ENCODE measurements at regions not wholly inside any gene's neighbourhood (a gene's known extent, or its start where the extent isn't known, plus 50 kb on each side); places are given as distances from the start of the nearest gene placed in this dataset.

DNA sequence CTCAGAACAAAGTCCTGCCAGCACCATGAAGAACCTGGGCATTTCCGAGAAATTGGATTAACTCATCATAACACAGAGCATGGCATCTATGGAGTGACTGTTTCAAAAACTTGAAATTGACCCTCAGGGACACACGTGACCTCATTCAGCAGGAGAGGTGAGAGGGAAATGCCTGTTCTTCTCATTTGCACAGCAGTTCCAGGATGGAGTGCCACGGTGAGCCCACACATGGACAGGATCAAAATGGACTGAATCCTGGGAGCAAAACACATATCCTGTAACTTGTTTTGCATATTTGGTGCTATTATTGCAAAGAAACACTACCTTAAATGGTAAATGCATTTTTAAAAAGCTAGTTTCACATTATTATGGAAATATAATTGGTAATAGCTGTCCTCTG is 256.1 kb upstream of the IRX2 start:
- TF ChIP-seq, protein P1, sequence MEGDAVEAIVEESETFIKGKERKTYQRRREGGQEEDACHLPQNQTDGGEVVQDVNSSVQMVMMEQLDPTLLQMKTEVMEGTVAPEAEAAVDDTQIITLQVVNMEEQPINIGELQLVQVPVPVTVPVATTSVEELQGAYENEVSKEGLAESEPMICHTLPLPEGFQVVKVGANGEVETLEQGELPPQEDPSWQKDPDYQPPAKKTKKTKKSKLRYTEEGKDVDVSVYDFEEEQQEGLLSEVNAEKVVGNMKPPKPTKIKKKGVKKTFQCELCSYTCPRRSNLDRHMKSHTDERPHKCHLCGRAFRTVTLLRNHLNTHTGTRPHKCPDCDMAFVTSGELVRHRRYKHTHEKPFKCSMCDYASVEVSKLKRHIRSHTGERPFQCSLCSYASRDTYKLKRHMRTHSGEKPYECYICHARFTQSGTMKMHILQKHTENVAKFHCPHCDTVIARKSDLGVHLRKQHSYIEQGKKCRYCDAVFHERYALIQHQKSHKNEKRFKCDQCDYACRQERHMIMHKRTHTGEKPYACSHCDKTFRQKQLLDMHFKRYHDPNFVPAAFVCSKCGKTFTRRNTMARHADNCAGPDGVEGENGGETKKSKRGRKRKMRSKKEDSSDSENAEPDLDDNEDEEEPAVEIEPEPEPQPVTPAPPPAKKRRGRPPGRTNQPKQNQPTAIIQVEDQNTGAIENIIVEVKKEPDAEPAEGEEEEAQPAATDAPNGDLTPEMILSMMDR (conservative IDR thresholded peaks at IDR 0.05; ENCODE audit: low read depth): no peak
- ChIA-PET CTCF (no interaction called here), POLR2A (ENCODE audit: low non-redundant PET) (no interaction called here)
- no peak for DNase-seq (ENCODE audit: low spot score)
- no peak overlapping the region for H3K27ac ChIP-seq

DNA sequence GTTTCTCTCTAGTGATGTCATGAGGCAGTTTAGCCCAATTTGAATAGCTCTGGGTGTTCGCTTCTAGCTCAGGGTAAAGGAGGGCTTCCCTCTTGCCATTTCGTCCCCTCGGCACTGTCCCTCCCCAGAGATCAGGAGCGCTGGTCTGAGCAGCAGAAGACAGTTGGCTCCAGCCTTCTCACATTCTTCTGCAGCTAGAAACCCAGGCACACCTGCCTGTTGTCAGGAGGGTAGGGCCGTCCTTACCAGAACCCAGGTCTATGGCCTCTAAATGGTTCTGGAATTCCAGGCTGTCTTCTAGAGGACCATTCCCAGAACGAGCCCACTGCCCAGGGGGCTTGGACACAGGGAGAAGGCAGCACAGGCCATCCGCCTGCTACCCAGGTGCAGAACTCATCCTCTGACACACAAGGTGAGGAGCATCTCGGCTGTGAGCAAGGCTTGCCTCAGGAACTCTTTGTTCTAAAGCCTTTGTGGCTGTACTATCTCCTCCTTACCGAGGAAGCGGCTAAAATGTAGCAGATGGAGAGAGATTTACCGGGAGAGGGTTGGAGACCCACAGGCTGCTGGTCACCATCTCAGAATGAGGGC is 255.6 kb upstream of the IRX2 start:
- POLR2A ChIA-PET (ENCODE audit: low non-redundant PET): no interaction called here
- no peak overlapping the region for H3K27ac ChIP-seq
- no peak for DNase-seq (ENCODE audit: low spot score)
- TF ChIP-seq, protein P1 (conservative IDR thresholded peaks at IDR 0.05; ENCODE audit: low read depth): no peak
- CTCF ChIA-PET: no interaction called here

DNA sequence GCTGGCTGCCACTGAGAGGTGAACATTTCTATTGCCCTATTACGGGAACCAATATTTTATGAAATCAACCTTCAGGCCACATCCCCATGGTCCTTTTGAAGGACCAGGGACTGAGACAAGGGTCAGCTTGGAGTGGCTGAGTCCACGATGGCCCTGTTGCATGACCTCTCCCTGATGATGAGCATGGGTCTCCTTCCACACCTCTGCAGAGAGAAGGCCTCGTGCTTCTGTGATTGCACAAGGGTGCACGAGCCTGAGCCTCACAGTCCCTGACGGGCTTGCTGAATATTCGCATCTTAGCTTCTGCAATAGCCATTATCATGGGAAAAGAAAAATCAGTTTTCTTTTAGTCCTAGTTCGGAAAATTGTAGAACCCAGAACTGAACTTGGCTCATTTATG is 255.0 kb upstream of the IRX2 start:
- TF ChIP-seq, protein P1 (conservative IDR thresholded peaks at IDR 0.05; ENCODE audit: low read depth): no peak
- ChIA-PET POLR2A (ENCODE audit: low non-redundant PET) (no interaction called here), CTCF (no interaction called here)
- DNase-seq (ENCODE audit: low spot score): no peak
- no peak overlapping the region for H3K27ac ChIP-seq

DNA sequence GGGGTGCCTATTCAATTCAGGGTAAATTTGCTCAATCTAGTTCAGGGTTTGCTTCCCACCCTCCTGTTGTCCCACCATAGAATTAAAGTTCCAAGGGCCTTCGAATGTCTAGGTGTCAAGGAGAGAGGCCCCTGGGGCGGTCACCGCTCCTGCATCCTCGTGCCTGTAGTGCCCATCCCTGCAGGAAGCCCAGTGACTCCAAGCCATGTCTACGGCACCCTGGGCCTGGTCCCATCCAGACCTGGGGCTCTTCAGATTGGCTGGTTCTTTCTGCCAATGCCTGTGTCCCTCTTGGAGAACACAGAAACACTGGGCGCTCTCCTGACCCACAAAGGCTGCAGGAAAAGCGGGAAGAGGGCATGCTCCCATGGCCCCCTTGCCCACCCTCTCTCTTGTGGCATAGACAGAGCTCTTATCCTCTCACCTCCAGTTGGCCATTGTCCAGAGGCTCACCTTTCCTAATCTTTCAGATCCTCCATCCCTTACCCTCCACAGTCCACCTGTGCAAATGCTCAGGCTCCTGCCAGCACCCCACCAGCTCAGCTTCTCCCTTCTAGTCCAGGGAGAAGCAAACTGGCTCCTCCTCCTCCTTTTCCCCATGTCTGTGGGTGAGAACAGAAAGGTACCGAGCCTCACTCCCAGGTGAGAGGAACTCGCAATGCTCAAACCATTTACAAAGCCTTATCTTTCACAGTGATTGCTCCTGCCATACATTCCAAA is 253.0 kb upstream of the IRX2 start:
- POLR2A ChIA-PET (ENCODE audit: low non-redundant PET): no interaction called here
- TF ChIP-seq, protein P1 (conservative IDR thresholded peaks at IDR 0.05; ENCODE audit: low read depth): no peak
- CTCF ChIA-PET: no interaction called here
- no peak overlapping the region for H3K27ac ChIP-seq
- DNase-seq (ENCODE audit: low spot score): no peak

DNA sequence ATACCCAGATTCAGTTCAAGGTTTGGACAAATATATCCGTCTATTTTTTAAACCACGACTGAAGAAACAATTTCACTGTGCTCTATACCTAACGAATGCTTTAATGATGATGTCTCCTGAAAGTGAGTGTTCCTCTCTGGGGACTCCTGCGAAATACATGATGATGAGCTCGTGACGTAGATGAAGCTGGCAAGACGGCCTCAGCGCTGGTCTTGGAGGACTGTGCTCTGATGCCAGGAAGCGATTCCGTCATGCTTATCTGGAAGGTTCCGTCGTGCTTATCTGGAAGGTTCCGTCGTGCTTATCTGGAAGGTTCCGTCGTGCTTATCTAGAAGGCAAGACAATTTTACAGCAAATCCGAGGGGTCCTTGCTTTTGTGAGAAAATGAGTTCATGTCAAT is 250.8 kb upstream of the IRX2 start:
- ChIA-PET CTCF (no interaction called here), POLR2A (ENCODE audit: low non-redundant PET) (no interaction called here)
- TF ChIP-seq, protein P1 (conservative IDR thresholded peaks at IDR 0.05; ENCODE audit: low read depth): no peak
- no peak for DNase-seq (ENCODE audit: low spot score)
- H3K27ac ChIP-seq: no peak overlapping the region

DNA sequence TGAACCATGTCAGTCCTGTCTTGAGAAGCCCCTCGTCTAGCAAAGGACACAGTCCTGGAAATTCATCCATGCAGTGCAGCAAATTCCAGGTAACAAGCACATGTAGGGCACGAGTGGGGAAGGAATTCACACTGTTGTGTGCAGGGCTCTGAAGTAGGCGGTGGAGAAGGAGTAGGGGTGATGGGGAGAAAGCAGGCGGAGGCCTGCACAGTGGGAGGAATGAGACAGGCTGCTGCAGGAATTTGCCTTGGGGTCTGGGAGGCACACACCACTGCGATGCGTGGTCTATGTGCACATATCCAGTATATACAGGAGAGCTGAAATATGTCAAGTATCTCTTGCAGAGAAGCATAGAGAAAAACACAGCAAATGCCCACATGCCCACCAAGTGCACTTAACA is 249.2 kb upstream of the IRX2 start:
- CTCF ChIA-PET: no interaction called here
- DNase-seq (ENCODE audit: low spot score): no peak
- TF ChIP-seq, protein P1 (conservative IDR thresholded peaks at IDR 0.05; ENCODE audit: low read depth): no peak

More for the DNA sequence above, 249.2 kb upstream of the IRX2 start:
- H3K27ac ChIP-seq: no peak overlapping the region
- POLR2A ChIA-PET (ENCODE audit: low non-redundant PET): no interaction called here
